H1 (cell line): ENCODE measurements at regions not wholly inside any gene's neighbourhood (a gene's known extent, or its start where the extent isn't known, plus 50 kb on each side); places are given as distances from the start of the nearest gene placed in this dataset.

Experiments used
- SIRT6 ChIP-seq: IDR thresholded peaks from one replicate; pipeline ENCODE4 v1.7.1; 2012; ENCODE audit warnings: low read length, inconsistent platforms
- TF ChIP-seq, protein P1 (sequence below), 3 experiments: IDR thresholded peaks; 1 replicate in 2 of 3; 2 replicates in 1 of 3; pipeline versions ENCODE4 v1.5.1 to v1.6.1; 2011; ENCODE audit warnings: low read length in 3 of 3, mild to moderate bottlenecking in 3 of 3, inconsistent platforms in 2 of 3, low read depth in 1 of 3, moderate library complexity in 1 of 3; ENCODE audit not compliant: insufficient read depth in 1 of 3; ENCODE audit errors: control extremely low read depth in 1 of 3

DNA sequence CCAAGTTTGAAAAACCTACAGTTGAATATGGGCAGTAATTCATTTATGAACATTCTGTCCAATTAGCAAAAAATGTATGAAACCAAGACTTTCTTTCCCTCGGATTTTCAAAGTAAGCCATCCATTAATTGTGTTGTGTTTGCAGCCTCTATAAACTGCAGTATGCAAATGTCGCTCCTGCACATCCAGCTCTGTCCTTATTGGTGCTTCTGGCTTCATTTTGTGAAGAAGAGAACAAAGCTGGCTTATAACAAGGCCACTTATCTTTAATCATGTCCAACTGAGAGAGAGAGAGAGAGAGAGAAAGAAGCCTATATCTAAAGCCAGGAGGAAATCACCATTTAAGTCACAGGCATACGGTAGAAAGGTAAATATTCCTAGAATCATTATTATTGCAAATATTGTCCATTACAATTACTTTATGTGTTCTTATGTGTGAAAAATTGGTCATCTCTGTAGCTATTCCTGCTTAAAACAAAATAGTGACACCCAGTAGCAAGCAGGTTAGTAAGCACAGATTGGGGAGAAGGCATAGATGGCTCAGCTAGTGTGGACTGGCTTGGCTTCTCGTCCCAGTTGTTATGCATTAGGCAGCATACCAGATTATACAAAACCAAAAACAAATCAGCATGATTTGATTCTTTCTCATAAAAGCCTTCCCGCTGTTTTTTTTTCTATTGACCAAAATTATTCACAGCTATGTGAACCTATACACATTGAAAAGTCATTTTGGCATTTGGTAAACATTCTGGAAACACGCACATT, 726.4 kb upstream of the SOX11 start:
- TF ChIP-seq, protein P1, sequence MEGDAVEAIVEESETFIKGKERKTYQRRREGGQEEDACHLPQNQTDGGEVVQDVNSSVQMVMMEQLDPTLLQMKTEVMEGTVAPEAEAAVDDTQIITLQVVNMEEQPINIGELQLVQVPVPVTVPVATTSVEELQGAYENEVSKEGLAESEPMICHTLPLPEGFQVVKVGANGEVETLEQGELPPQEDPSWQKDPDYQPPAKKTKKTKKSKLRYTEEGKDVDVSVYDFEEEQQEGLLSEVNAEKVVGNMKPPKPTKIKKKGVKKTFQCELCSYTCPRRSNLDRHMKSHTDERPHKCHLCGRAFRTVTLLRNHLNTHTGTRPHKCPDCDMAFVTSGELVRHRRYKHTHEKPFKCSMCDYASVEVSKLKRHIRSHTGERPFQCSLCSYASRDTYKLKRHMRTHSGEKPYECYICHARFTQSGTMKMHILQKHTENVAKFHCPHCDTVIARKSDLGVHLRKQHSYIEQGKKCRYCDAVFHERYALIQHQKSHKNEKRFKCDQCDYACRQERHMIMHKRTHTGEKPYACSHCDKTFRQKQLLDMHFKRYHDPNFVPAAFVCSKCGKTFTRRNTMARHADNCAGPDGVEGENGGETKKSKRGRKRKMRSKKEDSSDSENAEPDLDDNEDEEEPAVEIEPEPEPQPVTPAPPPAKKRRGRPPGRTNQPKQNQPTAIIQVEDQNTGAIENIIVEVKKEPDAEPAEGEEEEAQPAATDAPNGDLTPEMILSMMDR (IDR thresholded peaks at IDR 0.05; ENCODE audit: control extremely low read depth in 1 of 3, insufficient read depth in 1 of 3, low read depth in 1 of 3, low read length in 3 of 3): no peak
- no peak for TF ChIP-seq SIRT6
